ENCODE measurements at regions not wholly inside any gene's neighbourhood (a gene's known extent, or its start where the extent isn't known, plus 50 kb on each side); places are given as distances from the start of the nearest gene placed in this dataset.
"Not testable (repeated sequence)": the region's sequence is repeated elsewhere in the genome, so short reads cannot be mapped to it uniquely, and the experiment has no call there.

DNA sequence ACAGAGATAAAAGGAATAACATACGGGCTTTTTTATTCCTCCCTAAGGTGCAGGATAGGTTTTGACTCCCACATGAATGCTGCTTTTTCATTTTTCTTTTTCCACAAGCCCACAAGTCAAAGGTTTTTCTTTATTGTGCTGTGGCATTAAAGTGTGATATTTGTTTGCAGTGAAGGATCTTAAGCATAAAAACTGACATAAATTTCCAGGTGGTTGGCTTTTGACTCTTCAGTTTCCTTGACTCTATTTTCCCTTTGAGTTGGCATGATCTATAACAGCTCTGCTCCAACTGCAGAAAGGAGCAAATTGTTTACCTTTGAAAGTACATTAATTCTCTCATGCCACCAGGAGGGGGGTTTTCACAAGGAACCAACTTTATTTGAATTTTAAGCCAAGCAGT, 326.2 kb upstream of the FAM98A start:
- TF ChIP-seq, protein P1, sequence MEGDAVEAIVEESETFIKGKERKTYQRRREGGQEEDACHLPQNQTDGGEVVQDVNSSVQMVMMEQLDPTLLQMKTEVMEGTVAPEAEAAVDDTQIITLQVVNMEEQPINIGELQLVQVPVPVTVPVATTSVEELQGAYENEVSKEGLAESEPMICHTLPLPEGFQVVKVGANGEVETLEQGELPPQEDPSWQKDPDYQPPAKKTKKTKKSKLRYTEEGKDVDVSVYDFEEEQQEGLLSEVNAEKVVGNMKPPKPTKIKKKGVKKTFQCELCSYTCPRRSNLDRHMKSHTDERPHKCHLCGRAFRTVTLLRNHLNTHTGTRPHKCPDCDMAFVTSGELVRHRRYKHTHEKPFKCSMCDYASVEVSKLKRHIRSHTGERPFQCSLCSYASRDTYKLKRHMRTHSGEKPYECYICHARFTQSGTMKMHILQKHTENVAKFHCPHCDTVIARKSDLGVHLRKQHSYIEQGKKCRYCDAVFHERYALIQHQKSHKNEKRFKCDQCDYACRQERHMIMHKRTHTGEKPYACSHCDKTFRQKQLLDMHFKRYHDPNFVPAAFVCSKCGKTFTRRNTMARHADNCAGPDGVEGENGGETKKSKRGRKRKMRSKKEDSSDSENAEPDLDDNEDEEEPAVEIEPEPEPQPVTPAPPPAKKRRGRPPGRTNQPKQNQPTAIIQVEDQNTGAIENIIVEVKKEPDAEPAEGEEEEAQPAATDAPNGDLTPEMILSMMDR (IDR thresholded peaks at IDR 0.05; ENCODE audit: low read depth, low read length), result no peak
- no peak for DNase-seq (ENCODE audit: extremely low read depth, low read depth)

DNA sequence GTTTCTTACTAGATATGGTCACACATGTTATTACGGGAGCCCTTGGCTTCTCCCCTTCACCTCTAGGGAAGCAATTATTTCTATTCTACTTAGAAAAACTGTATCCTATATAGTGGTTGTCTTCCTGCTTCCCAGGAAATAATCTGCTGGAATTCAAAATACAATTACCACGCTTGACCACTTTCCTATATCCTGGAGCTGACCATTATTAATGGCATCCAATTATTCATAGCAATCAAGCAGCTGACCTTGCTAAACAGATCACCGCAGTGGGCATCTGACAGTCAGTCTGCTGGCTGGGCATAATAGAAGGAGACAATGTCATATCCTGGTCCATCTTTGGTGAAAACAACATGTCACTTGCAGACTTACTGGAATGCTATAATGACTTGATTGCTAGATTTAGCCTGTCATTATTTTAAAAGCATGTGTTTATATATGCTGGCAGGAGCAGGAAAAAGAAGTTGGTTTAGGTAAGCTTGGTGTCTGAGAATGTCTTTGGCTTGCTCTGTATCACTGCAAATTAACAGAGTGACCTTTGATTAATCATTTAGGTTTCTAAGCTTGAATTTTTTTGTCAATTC, 325.6 kb upstream of the FAM98A start:
- TF ChIP-seq, protein P1 (IDR thresholded peaks at IDR 0.05; ENCODE audit: low read depth, low read length), result no peak
- no peak for DNase-seq (ENCODE audit: extremely low read depth, low read depth)

DNA sequence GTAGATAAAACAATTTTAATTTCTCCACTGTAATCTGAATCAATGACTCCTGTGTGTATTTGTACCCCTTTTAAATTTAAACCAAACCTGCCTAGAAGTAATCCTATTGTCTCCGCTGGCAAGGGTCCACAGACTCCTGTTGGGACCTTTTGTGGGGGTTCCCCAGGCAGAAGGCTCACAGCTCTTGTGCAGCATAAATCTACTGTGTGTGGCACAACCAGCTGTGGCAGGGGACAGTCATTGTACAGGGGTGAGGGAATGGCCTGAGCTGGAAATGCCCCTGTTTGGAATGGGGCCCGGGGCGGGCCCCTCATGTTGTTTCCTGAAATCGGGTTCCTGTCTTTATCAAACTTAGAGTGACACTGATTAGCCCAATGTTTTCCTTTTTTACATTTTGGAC, 318.2 kb upstream of the FAM98A start:
- TF ChIP-seq, protein P1 (IDR thresholded peaks at IDR 0.05; ENCODE audit: low read depth, low read length), result no peak
- DNase-seq (ENCODE audit: extremely low read depth, low read depth), result no peak

DNA sequence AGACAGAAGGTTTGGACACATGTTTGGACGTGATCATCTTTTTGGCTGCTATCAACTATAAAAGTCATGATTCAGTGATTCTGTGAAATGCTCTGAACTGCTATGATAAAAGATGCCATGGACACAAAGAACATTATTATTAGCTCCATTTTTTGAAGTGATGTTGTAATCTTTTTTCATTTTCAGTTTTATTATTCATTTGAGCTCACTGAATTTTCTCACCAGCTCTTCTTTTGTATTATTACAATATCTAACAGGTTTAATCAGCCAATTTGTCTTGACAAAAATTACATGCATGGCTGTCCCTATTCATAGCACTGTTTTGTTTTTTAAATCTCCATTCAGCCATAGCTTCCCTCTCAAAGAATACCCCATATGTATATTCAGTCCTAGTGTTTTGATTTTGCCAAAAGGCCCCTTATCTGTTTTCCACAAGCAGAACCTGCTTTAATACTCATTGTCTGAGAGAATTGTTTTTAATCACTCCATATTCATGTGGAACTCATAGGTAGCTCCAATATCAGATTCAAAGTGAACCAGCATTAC, 314.0 kb upstream of the FAM98A start:
- DNase-seq (ENCODE audit: extremely low read depth, low read depth), result no peak

DNA sequence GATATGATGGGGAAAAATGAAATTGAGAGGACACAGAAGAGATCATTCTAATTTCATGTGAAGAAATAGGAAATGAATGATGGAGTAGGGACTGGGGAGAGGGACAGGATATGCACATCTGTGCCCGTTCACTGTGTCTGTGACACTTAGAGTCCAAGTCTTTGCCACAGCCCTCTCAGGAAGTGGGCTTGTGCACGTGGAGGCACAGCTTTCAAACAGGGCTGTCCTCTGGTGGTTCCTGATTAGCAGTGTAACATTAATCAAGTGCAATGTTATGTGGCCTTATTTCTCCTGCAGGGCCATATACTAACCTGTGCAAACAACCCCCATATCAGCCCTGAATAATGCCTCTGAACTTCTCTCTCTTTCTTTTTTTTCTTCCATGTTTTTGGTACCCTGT, 312.2 kb upstream of the FAM98A start:
- TF ChIP-seq, protein P1 (IDR thresholded peaks at IDR 0.05; ENCODE audit: low read depth, low read length), result no peak
- no peak for DNase-seq (ENCODE audit: extremely low read depth, low read depth)

More for the DNA sequence above, 314.0 kb upstream of the FAM98A start:
- TF ChIP-seq, protein P1 (IDR thresholded peaks at IDR 0.05; ENCODE audit: low read depth, low read length), result no peak

DNA sequence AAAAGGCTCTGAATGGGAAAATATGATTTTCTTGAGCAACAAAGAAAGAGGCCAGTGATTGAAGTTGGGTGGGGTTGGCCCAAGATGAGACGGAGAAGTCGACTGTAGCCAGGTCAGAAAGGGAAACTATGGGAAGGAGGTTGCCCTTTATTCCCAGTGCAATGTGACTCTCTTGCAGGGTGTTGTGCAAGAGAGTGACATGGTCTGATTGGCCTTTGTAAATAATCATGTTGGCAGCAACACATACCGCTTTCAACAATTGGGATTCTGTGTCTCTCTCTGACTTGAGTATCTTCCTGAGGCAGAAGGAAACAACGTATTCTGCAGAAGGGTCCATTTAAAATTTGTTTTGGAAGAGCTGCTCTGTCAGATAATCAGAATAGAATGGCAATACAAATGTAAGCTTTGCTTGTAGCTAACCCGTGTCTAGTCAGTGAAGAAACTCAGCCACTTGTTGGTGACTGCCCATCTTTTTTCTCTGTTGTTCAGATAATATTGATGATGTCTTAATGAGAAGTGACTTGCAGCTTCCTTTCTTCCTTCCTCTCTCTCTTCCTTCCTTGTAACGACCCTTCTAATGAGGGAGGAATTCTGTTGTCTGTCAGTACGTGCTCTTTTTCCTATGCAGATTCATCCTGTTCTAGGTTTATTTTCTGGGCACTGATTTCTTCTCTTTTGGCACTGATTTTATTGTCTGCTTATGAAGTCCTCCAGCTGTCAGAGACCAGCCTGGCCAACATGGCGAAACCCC, 311.0 kb upstream of the FAM98A start:
- TF ChIP-seq, protein P1 (IDR thresholded peaks at IDR 0.05; ENCODE audit: low read depth, low read length), result no peak
- DNase-seq (ENCODE audit: extremely low read depth, low read depth), result no peak

DNA sequence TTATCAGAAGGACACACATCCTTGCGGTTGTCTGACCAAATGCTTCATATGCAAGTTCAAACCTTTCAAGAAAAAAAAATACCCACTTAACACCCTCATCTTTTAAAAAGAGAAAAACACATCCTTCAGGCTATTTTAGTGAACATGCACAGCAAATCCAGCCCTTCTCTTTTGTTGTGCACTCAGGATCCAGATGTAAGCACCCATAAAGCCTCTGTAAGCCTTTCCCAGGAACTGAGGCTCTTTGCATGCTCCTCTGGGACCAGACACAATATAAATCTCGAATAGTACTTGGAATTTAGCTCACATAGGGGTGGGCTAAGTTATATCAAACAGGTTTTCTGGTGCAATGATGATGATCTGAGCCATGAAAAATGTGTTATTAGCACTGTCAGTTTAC, 308.8 kb upstream of the FAM98A start:
- no peak for DNase-seq (ENCODE audit: extremely low read depth, low read depth)

DNA sequence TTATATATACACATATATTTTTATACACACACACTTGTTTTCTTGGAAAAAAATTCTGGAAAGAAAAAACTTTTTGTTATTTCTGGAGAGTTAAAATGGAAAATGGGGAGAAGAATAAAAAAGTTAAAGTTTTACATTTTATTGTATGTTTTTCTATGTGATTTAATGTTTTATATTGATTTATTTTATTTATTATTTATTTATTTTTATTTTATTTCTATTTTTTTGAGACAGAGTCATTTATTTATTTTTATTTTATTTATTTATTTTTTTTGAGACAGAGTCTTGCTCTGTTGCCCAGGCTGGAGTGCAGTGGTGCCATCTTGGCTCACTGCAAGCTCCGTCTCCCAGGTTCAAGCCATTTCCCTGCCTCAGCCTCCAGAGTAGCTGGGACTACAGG, 307.0 kb upstream of the FAM98A start:
- DNase-seq (ENCODE audit: extremely low read depth, low read depth), result not testable (repeated sequence)

More for the DNA sequence above, 308.8 kb upstream of the FAM98A start:
- TF ChIP-seq, protein P1 (IDR thresholded peaks at IDR 0.05; ENCODE audit: low read depth, low read length), result no peak
